HEK293 (cell line): ENCODE measurements at regions not wholly inside any gene's neighbourhood (a gene's known extent, or its start where the extent isn't known, plus 50 kb on each side); places are given as distances from the start of the nearest gene placed in this dataset.

ENCODE experiments used
- CTCF ChIP-seq: fragments of 450-650 bp; formaldehyde crosslinking; IDR thresholded peaks from 2 replicates; pipeline ENCODE4 v1.5.1; 2016; ENCODE audit warnings: missing biosample characterization, missing genetic modification characterization
- YY1 ChIP-seq: fragments of 450-650 bp; formaldehyde crosslinking; IDR thresholded peaks from 2 replicates; pipeline ENCODE4 v1.5.1; 2018; ENCODE audit warnings: missing biosample characterization, missing genetic modification characterization
- ZBTB1 ChIP-seq: fragments of 450-650 bp; formaldehyde crosslinking; IDR thresholded peaks from 2 replicates; pipeline ENCODE4 v1.5.1; 2016; ENCODE audit warnings: missing biosample characterization, missing genetic modification characterization
- ZBTB7A ChIP-seq: fragments of 450-650 bp; formaldehyde crosslinking; IDR thresholded peaks from 2 replicates; pipeline ENCODE4 v1.5.1; 2016; ENCODE audit warnings: low read depth, missing biosample characterization, missing genetic modification characterization
- ZNF184 ChIP-seq: fragments of 450-650 bp; IDR thresholded peaks from 2 replicates; pipeline ENCODE4 v1.5.1; 2018; ENCODE audit warnings: missing biosample characterization, mild to moderate bottlenecking, missing genetic modification characterization
- ZNF23 ChIP-seq: fragments of 450-650 bp; formaldehyde crosslinking; IDR thresholded peaks from 2 replicates; pipeline ENCODE4 v1.5.1; 2016; ENCODE audit warnings: missing biosample characterization, missing genetic modification characterization, borderline replicate concordance
- ZNF629 ChIP-seq: fragments of 450-650 bp; formaldehyde crosslinking; IDR thresholded peaks from 2 replicates; pipeline ENCODE4 v1.5.1; 2017; ENCODE audit warnings: missing biosample characterization, missing genetic modification characterization
- ZNF660 ChIP-seq: fragments of 450-650 bp; IDR thresholded peaks from 2 replicates; pipeline ENCODE4 v1.5.1; 2018; ENCODE audit warnings: missing biosample characterization, mild to moderate bottlenecking, missing genetic modification characterization
- ZNF768 ChIP-seq: fragments of 450-650 bp; formaldehyde crosslinking; IDR thresholded peaks from 2 replicates; pipeline ENCODE4 v1.5.1; 2018; ENCODE audit warnings: missing biosample characterization, mild to moderate bottlenecking, missing genetic modification characterization
- TF ChIP-seq, protein P1 (sequence below): sonication (generic); formaldehyde crosslinking; IDR thresholded peaks from 2 replicates; pipeline ENCODE4 v1.8.1; 2022; ENCODE audit warnings: mild to moderate bottlenecking, moderate library complexity, missing genetic modification reagents

DNA sequence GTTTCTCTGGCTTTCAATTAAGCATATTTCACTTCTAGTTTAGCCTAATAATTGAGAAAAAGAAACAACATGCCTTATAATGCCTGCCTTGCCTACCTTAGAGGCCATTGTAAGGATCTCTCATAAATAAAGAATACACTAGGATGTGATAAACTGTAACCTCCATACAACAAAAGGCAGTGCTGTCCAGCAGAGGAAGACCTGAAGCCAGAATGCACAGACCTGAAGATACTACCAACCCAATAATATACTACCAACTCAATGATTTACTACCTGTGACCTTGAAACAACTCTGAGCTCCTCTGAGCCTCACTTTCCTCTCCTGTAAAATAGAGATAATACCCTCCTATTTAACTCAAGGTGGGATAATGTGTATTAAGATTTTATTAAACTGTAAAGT, 361.3 kb downstream of the TTLL7 start:
- TF ChIP-seq ZNF629 (no peak), ZNF660 (tag by site-specific recombination) (no peak), CTCF (no peak), ZNF768 (tag by site-specific recombination) (no peak), ZBTB7A (tag by site-specific recombination) (no peak), ZNF23 (tag by site-specific recombination) (no peak), ZNF184 (tag by site-specific recombination) (no peak), YY1 (tag by site-specific recombination) (no peak), ZBTB1 (tag by site-specific recombination) (no peak)
- TF ChIP-seq, protein P1, sequence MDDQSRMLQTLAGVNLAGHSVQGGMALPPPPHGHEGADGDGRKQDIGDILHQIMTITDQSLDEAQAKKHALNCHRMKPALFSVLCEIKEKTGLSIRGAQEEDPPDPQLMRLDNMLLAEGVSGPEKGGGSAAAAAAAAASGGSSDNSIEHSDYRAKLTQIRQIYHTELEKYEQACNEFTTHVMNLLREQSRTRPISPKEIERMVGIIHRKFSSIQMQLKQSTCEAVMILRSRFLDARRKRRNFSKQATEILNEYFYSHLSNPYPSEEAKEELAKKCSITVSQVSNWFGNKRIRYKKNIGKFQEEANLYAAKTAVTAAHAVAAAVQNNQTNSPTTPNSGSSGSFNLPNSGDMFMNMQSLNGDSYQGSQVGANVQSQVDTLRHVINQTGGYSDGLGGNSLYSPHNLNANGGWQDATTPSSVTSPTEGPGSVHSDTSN (CRISPR knock-in tag): no peak
